MM.1S (cell line): ENCODE measurements at regions not wholly inside any gene's neighbourhood (a gene's known extent, or its start where the extent isn't known, plus 50 kb on each side); places are given as distances from the start of the nearest gene placed in this dataset.

ENCODE experiments used
- DNase-seq: peaks from one replicate; pipeline ENCODE4 v3.0.0-alpha.2; 2015
- H2AFZ ChIP-seq: fragments of 300-600 bp; sonication (generic); 2 replicates; pipeline ENCODE4 v1.6.0; 2016; ENCODE audit warnings: antibody characterized with exemption, low read length
- H3F3A ChIP-seq: fragments of 300-600 bp; sonication (generic); 2 replicates; pipeline ENCODE4 v1.6.1; 2016; ENCODE audit warnings: mild to moderate bottlenecking, antibody characterized with exemption, low read length, moderate library complexity, mixed read lengths; ENCODE audit not compliant: insufficient read depth
- H3K27ac ChIP-seq: fragments of 300-600 bp; sonication (generic); 2 replicates; pipeline ENCODE4 v1.5.1; 2016; ENCODE audit warnings: mild to moderate bottlenecking, low read length
- H3K27me3 ChIP-seq: fragments of 300-600 bp; sonication (generic); replicated peaks from 2 replicates; pipeline ENCODE4 v1.6.0; 2016; ENCODE audit warnings: low read length; ENCODE audit not compliant: insufficient read depth
- H3K36me3 ChIP-seq: fragments of 300-600 bp; sonication (generic); replicated peaks from 2 replicates; pipeline ENCODE4 v1.6.1; 2016; ENCODE audit warnings: mild to moderate bottlenecking, low read length, mixed read lengths; ENCODE audit not compliant: insufficient read depth
- H3K4me1 ChIP-seq: fragments of 300-600 bp; sonication (generic); 2 replicates; pipeline ENCODE4 v1.6.1; 2016; ENCODE audit warnings: low read length, mixed read lengths
- H3K4me2 ChIP-seq: fragments of 300-600 bp; sonication (generic); 2 replicates; pipeline ENCODE4 v1.6.0; 2016; ENCODE audit warnings: low read depth, low read length
- H3K4me3 ChIP-seq: fragments of 300-600 bp; sonication (generic); 2 replicates; pipeline ENCODE4 v1.5.1; 2016; ENCODE audit warnings: low read length, mixed read lengths
- H3K79me2 ChIP-seq: fragments of 300-600 bp; sonication (generic); 2 replicates; pipeline ENCODE4 v1.6.1; 2016; ENCODE audit warnings: mixed run types, low read length, mixed read lengths
- H3K9ac ChIP-seq: fragments of 300-600 bp; sonication (generic); 2 replicates; pipeline ENCODE4 v1.6.1; 2016; ENCODE audit warnings: low read length, mixed read lengths
- H3K9me2 ChIP-seq: fragments of 300-600 bp; sonication (generic); replicated peaks from 2 replicates; pipeline ENCODE4 v1.6.1; 2016; ENCODE audit warnings: mild to moderate bottlenecking, low read length, mixed read lengths; ENCODE audit not compliant: insufficient read depth
- H3K9me3 ChIP-seq: fragments of 300-600 bp; sonication (generic); replicated peaks from 2 replicates; pipeline ENCODE4 v1.6.1; 2016; ENCODE audit warnings: mild to moderate bottlenecking, low read length, mixed read lengths; ENCODE audit not compliant: insufficient read depth
- H4K20me1 ChIP-seq: fragments of 300-600 bp; sonication (generic); 2 replicates; pipeline ENCODE4 v1.6.1; 2016; ENCODE audit warnings: mild to moderate bottlenecking, low read length, moderate library complexity, mixed read lengths; ENCODE audit not compliant: insufficient read depth
- CTCF ChIP-seq: fragments of 300-600 bp; sonication (generic); IDR thresholded peaks from 2 replicates; pipeline ENCODE4 v1.5.1; 2016; ENCODE audit warnings: antibody characterized with exemption, low read length, mixed read lengths
- EZH2 ChIP-seq: fragments of 300-600 bp; sonication (generic); optimal IDR thresholded peaks from 2 replicates; pipeline ENCODE3; 2017; ENCODE audit warnings: low read depth, mild to moderate bottlenecking, antibody characterized with exemption, low read length, mixed read lengths
- EZH2phosphoT487 ChIP-seq: fragments of 300-600 bp; sonication (generic); IDR thresholded peaks from 2 replicates; pipeline ENCODE4 v1.6.1; 2018; ENCODE audit warnings: antibody characterized with exemption, low read length

DNA sequence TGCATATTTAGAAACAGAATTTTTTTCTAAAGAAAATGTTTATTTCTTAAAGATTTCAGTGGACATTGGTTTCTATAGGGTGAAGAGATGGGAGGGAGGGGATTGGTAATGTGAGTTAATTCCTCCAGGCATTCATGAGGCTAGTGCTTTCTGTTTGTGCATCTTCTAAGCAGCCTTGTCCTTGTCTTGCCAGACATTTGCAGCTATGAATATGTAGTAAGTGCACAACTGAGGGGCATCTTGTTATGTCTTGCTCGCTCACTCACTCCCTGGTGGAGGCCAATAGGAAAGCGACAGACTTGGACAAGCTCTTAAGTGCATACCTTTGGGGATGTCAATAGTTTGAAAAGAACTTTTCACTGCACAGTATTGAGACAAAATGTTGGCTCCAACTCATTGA, 92.5 kb upstream of the ATP10A start:
- no peaks in the 10 kb centered on the region for H3K27me3 ChIP-seq

DNA sequence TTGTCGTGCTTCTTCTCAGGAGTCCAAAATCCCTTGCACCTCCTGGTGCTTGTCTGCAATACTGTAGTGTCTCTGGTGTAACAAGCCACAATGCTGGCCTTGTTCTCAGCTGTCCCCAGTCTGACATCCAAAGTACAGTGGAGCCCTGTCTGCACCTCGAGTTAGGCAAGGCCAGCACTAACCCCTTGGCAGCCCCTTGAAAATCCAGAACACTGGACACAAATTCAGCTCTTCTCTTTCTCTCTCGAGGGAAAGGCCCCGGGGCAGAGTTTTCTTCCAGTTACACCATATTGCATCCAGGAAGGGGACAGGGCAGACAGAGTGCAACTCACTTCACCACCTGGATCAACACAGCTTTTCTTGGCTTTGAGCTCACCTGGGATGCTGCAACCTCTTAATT, 91.3 kb upstream of the ATP10A start:
- Histone ChIP-seq H3K4me3 (no peak overlapping the region), H2AFZ (no peak overlapping the region), H3K27me3 (no peaks in the 10 kb centered on the region), H3K9ac (no peak overlapping the region), H4K20me1 (no peaks in the 10 kb centered on the region), H3K9me3 (no peaks in the 10 kb centered on the region), H3K27ac (no peak overlapping the region), H3K9me2 (no peaks in the 10 kb centered on the region), H3F3A (no peaks in the 10 kb centered on the region), H3K36me3 (no peaks in the 10 kb centered on the region), H3K4me1 (no peaks in the 10 kb centered on the region), H3K4me2 (no peak overlapping the region), H3K79me2 (no peaks in the 10 kb centered on the region)
- DNase-seq: no peak
- TF ChIP-seq EZH2phosphoT487: no peak
- TF ChIP-seq EZH2: no peak
- TF ChIP-seq CTCF: no peak

More for the DNA sequence above, 92.5 kb upstream of the ATP10A start:
- H3K79me2 ChIP-seq: no peaks in the 10 kb centered on the region
- no peaks in the 10 kb centered on the region for H3K36me3 ChIP-seq
- no peaks in the 10 kb centered on the region for H3K9me2 ChIP-seq
- DNase-seq: no peak
- H2AFZ ChIP-seq: no peak overlapping the region
- no peak overlapping the region for H3K4me2 ChIP-seq
- no peaks in the 10 kb centered on the region for H3F3A ChIP-seq
- H3K9ac ChIP-seq: no peak overlapping the region
- no peaks in the 10 kb centered on the region for H3K9me3 ChIP-seq
- TF ChIP-seq EZH2phosphoT487 (no peak), EZH2 (no peak), CTCF (no peak)
- no peak overlapping the region for H3K27ac ChIP-seq
- H3K4me3 ChIP-seq: no peak overlapping the region
- H4K20me1 ChIP-seq: no peaks in the 10 kb centered on the region
- no peaks in the 10 kb centered on the region for H3K4me1 ChIP-seq

DNA sequence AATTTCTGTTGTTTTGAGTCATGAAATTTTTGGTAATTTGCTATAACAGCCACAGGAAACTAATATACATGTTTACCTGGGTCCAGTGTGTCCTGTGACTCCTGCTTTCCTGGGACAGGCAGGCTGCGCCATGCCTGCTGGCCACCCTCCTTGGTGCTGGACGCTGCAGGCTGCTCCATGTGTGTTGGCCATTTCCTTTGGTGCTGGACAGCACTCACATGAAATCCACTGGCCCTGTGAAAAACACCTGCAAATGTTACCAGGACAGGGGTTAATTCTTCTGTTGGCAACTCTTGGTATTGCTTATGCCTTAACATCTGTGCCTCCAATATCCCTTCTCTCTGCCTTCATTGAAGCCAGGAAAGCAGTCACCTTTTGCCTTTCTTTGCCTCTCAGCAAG, 86.9 kb upstream of the ATP10A start:
- no peaks in the 10 kb centered on the region for H3K27me3 ChIP-seq
- H3K9ac ChIP-seq: no peak overlapping the region
- H3K4me1 ChIP-seq: no peaks in the 10 kb centered on the region
- no peaks in the 10 kb centered on the region for H3K79me2 ChIP-seq
- no peak overlapping the region for H3K4me2 ChIP-seq
- no peaks in the 10 kb centered on the region for H3F3A ChIP-seq
- no peak for TF ChIP-seq EZH2phosphoT487
- TF ChIP-seq EZH2: no peak
- TF ChIP-seq CTCF: no peak
- no peaks in the 10 kb centered on the region for H3K36me3 ChIP-seq
- H3K4me3 ChIP-seq: no peak overlapping the region
- H3K9me2 ChIP-seq: no peaks in the 10 kb centered on the region
- no peak for DNase-seq
- no peaks in the 10 kb centered on the region for H3K9me3 ChIP-seq
- no peak overlapping the region for H2AFZ ChIP-seq
- H3K27ac ChIP-seq: no peak overlapping the region
- no peaks in the 10 kb centered on the region for H4K20me1 ChIP-seq
